ENCODE measurements at regions not wholly inside any gene's neighbourhood (a gene's known extent, or its start where the extent isn't known, plus 50 kb on each side); places are given as distances from the start of the nearest gene placed in this dataset.
"Not testable (repeated sequence)": the region's sequence is repeated elsewhere in the genome, so short reads cannot be mapped to it uniquely, and the experiment has no call there.

DNA sequence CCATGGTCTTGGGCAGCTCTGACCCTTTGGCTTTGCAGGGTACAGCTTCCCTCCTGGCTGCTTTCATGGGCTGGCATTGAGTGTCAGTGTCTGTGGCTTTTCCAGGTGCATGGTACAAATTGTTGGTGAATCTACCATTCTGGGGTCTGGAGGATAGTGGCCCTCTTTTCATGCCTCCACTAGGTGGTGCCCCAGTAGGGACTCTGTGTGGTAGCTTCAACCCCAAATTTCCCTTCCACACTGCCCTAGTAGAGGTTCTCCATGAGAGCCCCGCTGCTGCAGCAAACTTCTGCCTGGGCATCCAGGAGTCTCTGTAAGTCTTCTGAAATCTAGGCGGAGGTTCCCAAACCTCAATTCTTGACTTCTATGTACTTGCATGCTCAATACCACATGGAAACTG, 494.5 kb upstream of the LRRC7 start:
- no peak for DNase-seq (ENCODE audit: low read depth, low spot score)
- in situ Hi-C loops (cut with HindIII; ENCODE audit: low pct_unique_long_range_greater_than_20kb, low sequenced_read_pairs), result no loop called here

DNA sequence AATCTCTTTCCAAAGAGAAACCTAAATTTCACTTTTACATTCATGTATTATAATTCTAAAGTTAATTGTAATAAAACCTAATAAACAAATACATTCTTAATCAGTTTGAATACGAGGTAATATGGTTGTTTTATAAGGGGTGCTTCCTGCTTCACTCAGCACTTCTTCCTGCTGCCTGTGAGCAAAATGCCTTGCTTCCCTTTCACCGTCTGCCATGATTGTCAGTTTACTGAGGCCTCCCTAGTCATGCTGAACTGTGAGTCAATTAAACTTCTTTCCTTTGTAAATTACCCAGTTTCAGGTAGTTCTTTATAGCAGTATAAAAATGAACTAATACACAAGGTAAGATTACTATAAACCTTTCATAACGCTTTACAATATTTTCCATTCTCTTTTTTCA, 491.1 kb upstream of the LRRC7 start:
- in situ Hi-C loops (cut with HindIII; ENCODE audit: low pct_unique_long_range_greater_than_20kb, low sequenced_read_pairs), result no loop called here
- no peak for DNase-seq (ENCODE audit: low read depth, low spot score)

GRCh38 chr1:69077198-69077597, 490.5 kb upstream of the LRRC7 start:
- in situ Hi-C loops (cut with HindIII; ENCODE audit: low pct_unique_long_range_greater_than_20kb, low sequenced_read_pairs), result no loop called here
- no peak for DNase-seq (ENCODE audit: low read depth, low spot score)

DNA sequence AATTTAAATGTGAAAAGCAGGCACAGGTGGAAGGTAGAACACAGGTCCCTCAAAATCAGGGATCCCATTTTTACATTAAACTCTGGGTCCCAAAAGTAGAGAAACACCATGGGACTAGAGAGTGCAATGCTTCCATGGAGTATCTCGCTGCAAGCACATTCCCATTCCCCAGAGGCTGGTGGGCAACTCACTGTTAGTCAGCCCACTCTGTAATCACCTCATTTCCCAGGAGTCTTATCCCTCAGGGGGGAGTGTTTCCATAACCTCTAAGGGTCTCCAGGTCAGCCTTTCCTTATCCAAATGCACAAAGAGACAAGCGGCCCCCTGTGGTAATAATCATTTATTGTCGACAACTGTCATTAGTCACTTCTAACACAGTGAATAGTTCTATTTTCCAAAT, 490.1 kb upstream of the LRRC7 start:
- no peak for DNase-seq (ENCODE audit: low read depth, low spot score)
- in situ Hi-C loops (cut with HindIII; ENCODE audit: low pct_unique_long_range_greater_than_20kb, low sequenced_read_pairs), result no loop called here

DNA sequence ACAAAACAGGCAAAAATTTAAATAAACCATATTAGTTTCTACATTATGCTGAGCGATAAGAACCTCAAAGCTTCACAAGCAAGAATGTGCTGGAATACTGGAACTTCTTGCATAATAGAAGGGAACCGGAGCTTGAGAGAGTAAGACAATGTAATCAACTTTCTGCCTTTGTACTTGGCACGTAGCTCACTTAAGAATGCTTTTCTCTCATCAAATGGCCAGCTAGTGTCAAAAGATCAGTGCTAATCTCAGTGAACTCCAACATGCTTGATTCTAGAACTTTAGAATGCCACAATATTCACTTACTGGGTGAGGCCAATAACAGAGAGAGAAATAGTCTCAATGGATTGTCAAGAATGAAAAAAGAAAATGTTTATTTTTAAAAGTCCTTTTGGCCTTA, 486.1 kb upstream of the LRRC7 start:
- in situ Hi-C loops (cut with HindIII; ENCODE audit: low pct_unique_long_range_greater_than_20kb, low sequenced_read_pairs), result no loop called here
- DNase-seq (ENCODE audit: low read depth, low spot score), result no peak

DNA sequence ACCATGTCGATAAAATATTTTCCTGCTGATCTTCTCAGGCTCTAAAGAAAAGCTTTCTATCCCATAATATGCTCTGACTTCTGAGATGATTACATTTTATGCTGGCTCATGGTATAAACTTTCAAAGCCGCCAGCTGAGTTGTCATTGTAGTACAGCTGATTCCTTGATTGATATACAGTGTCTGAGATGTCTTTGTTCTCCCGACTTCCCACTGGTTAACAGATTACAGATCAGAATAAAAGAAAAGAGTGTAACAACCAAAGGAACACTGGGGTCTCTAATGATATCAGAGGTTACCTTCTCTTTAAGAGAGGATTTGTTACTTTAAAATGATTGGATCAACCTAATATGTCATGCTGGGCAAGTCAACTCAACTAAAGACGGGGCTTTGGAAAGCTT, 485.4 kb upstream of the LRRC7 start:
- DNase-seq (ENCODE audit: low read depth, low spot score), result no peak
- in situ Hi-C loops (cut with HindIII; ENCODE audit: low pct_unique_long_range_greater_than_20kb, low sequenced_read_pairs), result no loop called here

GRCh38 chr1:69086148-69086547, 481.6 kb upstream of the LRRC7 start:
- in situ Hi-C loops (cut with HindIII; ENCODE audit: low pct_unique_long_range_greater_than_20kb, low sequenced_read_pairs), result no loop called here
- DNase-seq (ENCODE audit: low read depth, low spot score), result no peak

DNA sequence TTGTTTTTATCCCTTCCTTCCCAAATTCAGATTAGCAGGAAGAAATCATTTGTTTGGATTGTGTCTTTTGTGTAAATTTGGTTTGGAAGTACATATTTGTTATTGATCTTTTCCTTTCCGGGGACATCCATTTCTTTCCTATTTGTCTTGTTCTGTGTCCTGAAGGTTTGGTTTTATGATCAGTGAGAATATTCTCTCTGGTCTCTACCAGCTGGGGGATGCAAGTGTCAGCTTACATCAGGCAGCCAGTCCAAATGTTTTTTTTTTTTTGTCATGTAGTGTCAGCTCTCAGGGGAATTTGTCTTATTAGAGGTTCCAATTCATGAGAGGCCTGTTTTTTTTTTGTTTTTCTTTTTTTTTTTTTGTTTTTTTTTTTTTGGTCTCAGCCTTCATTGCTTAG, 479.2 kb upstream of the LRRC7 start:
- DNase-seq (ENCODE audit: low read depth, low spot score), result no peak
- in situ Hi-C loops (cut with HindIII; ENCODE audit: low pct_unique_long_range_greater_than_20kb, low sequenced_read_pairs), result no loop called here

DNA sequence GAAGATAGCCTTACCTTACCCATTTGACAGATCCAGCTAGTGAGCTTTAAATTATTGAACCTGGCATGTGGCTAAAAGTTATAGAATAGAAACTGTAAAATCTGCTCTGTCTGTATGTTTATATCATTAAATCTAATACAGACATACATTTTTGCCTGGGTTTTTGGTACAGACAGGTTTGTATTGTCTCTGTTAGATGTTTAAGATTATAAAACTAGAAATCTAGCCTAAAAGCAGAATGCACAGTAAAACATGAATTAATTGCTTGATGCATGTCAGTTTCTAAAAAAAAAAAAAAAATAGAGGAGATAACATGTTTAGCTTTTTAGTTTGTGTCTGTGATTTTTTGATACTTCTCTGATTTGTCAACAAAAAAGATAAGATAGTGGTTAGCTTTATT, 477.6 kb upstream of the LRRC7 start:
- in situ Hi-C loops (cut with HindIII; ENCODE audit: low pct_unique_long_range_greater_than_20kb, low sequenced_read_pairs), result no loop called here
- no peak for DNase-seq (ENCODE audit: low read depth, low spot score)

DNA sequence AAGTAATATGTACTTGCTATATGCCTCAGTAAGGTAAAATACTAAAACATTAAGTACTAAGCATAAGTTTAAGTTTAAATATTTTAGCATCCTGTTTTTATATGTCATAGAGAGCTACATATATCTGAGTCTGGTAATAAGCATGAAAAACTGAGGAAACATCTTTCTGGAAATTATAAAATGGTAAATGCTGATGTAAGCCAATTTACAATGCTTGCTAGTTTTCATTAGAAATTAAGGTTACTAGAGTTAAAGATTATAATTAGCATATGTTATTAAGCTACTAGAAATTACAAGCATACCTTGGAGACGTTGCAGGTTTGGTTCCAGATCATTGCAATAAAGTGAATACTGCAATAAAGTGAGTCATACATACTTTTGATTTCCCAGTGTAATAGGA, 477.0 kb upstream of the LRRC7 start:
- DNase-seq (ENCODE audit: low read depth, low spot score), result no peak
- in situ Hi-C loops (cut with HindIII; ENCODE audit: low pct_unique_long_range_greater_than_20kb, low sequenced_read_pairs), result no loop called here

DNA sequence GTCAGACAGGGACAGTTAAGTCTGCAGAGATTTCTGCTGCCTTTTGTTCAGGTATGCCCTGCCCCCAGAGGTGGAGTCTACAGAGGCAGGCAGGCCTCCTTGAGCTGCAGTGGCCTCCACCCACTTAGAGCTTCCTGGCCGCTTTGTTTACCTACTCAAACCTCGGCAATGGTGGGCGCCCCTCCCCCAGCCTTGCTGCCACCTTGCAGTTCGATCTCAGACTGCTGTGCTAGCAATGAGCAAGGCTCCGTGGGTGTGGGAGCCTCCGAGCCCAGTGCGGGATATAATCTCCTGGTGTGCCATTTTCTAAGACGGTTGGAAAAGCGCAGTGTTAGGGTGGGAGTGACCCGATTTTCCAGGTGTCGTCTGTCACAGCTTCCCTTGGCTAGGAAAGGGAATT, 465.7 kb upstream of the LRRC7 start:
- in situ Hi-C loops (cut with HindIII; ENCODE audit: low pct_unique_long_range_greater_than_20kb, low sequenced_read_pairs); DNase-seq (ENCODE audit: low read depth, low spot score): not testable (repeated sequence)

DNA sequence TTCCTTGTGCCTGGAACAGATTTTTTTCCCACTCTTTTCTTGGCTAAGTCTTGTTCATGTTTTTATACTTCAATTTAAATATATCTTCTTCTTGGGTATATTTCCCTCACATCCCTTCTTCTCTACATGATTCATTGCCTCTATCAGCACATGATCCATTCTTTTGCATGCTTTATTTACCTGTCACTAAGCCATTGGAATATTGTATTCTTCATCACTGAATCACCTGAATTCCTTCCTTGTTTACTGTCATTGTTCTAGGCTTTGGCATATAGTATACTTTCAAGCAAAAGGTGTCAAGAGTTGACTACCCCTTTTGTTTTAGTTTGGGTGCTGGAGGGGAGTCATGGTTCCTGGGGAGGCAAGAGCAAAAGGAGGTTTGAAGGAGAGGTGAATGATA, 464.5 kb upstream of the LRRC7 start:
- in situ Hi-C loops (cut with HindIII; ENCODE audit: low pct_unique_long_range_greater_than_20kb, low sequenced_read_pairs), result no loop called here
- DNase-seq (ENCODE audit: low read depth, low spot score), result no peak

DNA sequence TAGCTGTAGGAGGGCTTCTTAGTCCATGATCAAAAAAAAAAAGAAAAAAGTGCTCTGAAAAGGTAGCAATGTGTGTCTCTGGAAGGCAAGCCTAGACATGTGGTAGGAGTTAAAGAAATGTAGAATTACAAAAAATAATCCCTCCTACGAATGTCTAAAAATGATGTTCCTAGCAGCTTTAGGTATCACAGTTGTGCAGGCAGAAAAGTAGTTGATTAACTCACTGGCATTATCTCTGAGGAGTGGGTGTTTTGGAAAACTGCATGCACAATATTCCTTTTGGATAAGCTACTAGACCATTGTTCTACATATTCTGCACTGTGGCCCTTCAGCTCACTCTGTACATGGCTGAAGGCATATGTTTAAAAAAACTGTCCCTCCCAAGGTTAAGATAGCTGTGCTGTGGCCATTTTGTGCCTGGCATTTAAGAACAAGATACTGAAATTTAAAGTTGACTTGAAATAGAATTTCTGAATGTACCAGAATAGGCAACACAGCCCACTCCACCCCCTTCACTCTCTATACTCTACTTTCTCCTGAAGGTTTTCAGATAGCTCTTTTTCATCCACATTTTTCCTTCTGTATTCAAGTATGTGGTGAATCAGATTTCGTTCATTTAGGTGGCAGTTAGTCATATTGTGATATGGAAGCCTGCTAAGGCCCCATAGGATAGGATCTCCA, 463.9 kb upstream of the LRRC7 start:
- DNase-seq (ENCODE audit: low read depth, low spot score), result no peak
- in situ Hi-C loops (cut with HindIII; ENCODE audit: low pct_unique_long_range_greater_than_20kb, low sequenced_read_pairs), result no loop called here

DNA sequence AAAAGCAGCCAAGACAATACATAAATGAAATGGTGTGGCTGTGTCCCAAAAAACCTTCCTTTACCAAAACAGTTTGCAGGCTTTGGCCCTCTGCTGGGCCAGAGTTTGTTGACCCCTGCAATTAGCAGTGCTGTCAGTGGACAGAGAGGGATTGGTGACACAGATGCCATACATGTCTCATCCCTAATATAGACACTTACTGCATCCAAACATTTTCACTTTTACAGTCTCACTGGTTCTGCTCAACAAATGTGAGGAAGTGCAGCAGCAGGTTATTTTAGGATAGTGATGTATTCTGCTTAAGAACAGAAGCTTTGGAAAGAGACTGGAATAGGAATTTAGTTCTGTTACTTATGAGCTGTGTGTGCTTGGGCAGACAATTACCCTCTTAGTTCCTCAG, 462.8 kb upstream of the LRRC7 start:
- DNase-seq (ENCODE audit: low read depth, low spot score), result no peak

DNA sequence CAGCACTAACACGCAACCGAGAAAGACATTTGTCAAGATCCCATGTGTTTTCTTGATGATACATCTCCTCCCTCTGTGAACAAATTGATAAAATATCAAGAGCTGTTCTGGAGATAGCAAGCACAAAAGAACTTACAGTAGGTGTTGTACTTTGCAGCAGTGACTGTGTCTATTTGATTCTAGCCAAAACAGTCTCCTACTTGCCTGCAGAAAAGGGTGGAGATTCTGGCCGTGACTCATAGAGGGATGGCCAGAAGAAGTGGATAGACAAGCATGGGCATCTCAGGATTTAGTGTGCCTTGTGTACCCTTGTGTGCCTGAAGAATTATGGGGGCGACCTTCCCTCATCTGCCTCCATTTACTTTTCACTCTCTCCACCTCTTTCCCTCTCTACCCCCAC, 458.4 kb upstream of the LRRC7 start:
- DNase-seq (ENCODE audit: low read depth, low spot score), result no peak
- in situ Hi-C loops (cut with HindIII; ENCODE audit: low pct_unique_long_range_greater_than_20kb, low sequenced_read_pairs), result no loop called here

More for the DNA sequence above, 462.8 kb upstream of the LRRC7 start:
- in situ Hi-C loops (cut with HindIII; ENCODE audit: low pct_unique_long_range_greater_than_20kb, low sequenced_read_pairs), result no loop called here

DNA sequence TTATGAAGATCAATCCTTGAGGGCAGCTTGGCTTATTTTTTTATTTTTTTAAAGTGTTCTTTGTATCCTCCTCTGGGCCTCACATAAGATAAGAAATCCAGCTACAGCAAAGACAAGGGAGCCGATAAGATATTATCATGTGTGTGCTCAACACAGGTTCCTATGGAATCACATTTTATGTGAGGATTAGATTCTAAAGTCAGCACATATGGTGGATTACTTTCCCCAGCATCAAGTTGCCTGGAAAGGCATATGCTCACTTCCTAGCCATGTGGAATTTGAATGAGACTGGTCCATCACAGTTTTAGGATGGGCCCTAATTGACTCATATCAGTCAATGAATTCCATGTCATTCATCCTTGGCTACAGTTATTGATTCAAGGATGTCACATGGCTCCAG, 456.9 kb upstream of the LRRC7 start:
- in situ Hi-C loops (cut with HindIII; ENCODE audit: low pct_unique_long_range_greater_than_20kb, low sequenced_read_pairs), result no loop called here
- DNase-seq (ENCODE audit: low read depth, low spot score), result no peak

- in situ Hi-C loops (cut with HindIII; ENCODE audit: low pct_unique_long_range_greater_than_20kb, low sequenced_read_pairs); DNase-seq (ENCODE audit: low read depth, low spot score): not testable (repeated sequence)
Observed at GRCh38 chr1:69120126-69120741, 447.5 kb upstream of the LRRC7 start.

GRCh38 chr1:69120817-69121216, 446.9 kb upstream of the LRRC7 start:
- in situ Hi-C loops (cut with HindIII; ENCODE audit: low pct_unique_long_range_greater_than_20kb, low sequenced_read_pairs), result no loop called here
- no peak for DNase-seq (ENCODE audit: low read depth, low spot score)

GRCh38 chr1:69121723-69122122, 446.0 kb upstream of the LRRC7 start:
- in situ Hi-C loops (cut with HindIII; ENCODE audit: low pct_unique_long_range_greater_than_20kb, low sequenced_read_pairs), result no loop called here
- no peak for DNase-seq (ENCODE audit: low read depth, low spot score)

DNA sequence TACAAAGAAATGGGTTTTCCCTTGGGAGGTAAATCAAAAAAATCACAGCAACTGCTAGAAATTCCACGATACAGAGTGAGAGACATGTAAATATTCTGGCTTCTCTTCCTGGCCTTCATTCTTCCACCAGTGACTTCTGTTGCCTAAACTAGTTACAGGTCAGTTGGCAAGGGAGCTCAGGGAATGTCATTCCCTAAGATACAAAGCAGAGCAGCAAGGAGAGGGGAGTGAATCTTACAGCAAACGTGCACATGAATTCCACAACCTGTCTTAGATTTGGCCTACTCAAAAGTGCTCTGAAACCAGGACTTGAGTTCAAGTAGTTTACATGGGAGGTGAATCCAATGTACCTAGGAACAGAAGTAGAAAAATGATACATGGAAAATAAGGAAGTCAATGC, 445.3 kb upstream of the LRRC7 start:
- in situ Hi-C loops (cut with HindIII; ENCODE audit: low pct_unique_long_range_greater_than_20kb, low sequenced_read_pairs), result no loop called here
- no peak for DNase-seq (ENCODE audit: low read depth, low spot score)
